Fibroblast of mammary gland (primary cell): ENCODE measurements at regions not wholly inside any gene's neighbourhood (a gene's known extent, or its start where the extent isn't known, plus 50 kb on each side); places are given as distances from the start of the nearest gene placed in this dataset.
"Not testable (repeated sequence)": the region's sequence is repeated elsewhere in the genome, so short reads cannot be mapped to it uniquely, and the experiment has no call there.

Source experiments
- DNase-seq: peaks from one replicate; pipeline ENCODE4 v3.0.0-alpha.2; 2010; ENCODE audit warnings: low read depth
- H3K4me3 ChIP-seq: 2 replicates; pipeline ENCODE4 v1.5.1; 2011; ENCODE audit warnings: low read depth, mild to moderate bottlenecking, low read length, moderate library complexity; ENCODE audit not compliant: control insufficient read depth
- CTCF ChIP-seq: conservative IDR thresholded peaks from 2 replicates; pipeline ENCODE4 v1.5.1; 2011; ENCODE audit warnings: low read depth, low read length, inconsistent platforms; ENCODE audit not compliant: control insufficient read depth, insufficient read depth

- TF ChIP-seq CTCF, result no peak
- no peak for DNase-seq
- no peak overlapping the region for H3K4me3 ChIP-seq
Observed at GRCh38 chr6:85754894-85755293, 112.2 kb upstream of the SYNCRIP start.

- no peak for DNase-seq
- TF ChIP-seq CTCF, result no peak
- no peak overlapping the region for H3K4me3 ChIP-seq
Observed at GRCh38 chr6:85752602-85753001, 109.9 kb upstream of the SYNCRIP start.

GRCh38 chr6:85751374-85752055 is 108.8 kb upstream of the SYNCRIP start:
- H3K4me3 ChIP-seq, result no peak overlapping the region
- no peak for DNase-seq
- no peak for TF ChIP-seq CTCF

- H3K4me3 ChIP-seq, DNase-seq: not testable (repeated sequence)
Observed at GRCh38 chr6:85750146-85750545, 107.5 kb upstream of the SYNCRIP start.

- no peak overlapping the region for H3K4me3 ChIP-seq
- no peak for DNase-seq
- no peak for TF ChIP-seq CTCF
Observed at GRCh38 chr6:85749236-85749635, 106.5 kb upstream of the SYNCRIP start.

GRCh38 chr6:85747666-85748065 is 105.0 kb upstream of the SYNCRIP start:
- no peak for TF ChIP-seq CTCF
- no peak overlapping the region for H3K4me3 ChIP-seq
- DNase-seq, result peak; percentile 28

GRCh38 chr6:85747093-85747492 is 104.4 kb upstream of the SYNCRIP start:
- TF ChIP-seq CTCF, result no peak
- no peak overlapping the region for H3K4me3 ChIP-seq
- peak; percentile 16 for DNase-seq
